HepG2 (cell line): ENCODE measurements at regions not wholly inside any gene's neighbourhood (a gene's known extent, or its start where the extent isn't known, plus 50 kb on each side); places are given as distances from the start of the nearest gene placed in this dataset.

Experiments used
- ATAC-seq: fragments of 200-7000 bp; cut with Tn5 transposase; 3 replicates; pipeline ENCODE4 v1.9.1; 2020; ENCODE audit warnings: mild to moderate bottlenecking, moderate library complexity
- BruUV-seq: library from RNA; stranded (reverse); fragments of 400-500 nt; replicated peaks from 2 replicates; lab custom pipeline; 2021; lab: Mats Ljungman, UMichigan
- CTCF ChIA-PET: fragments of 300-600 bp; formaldehyde crosslinking; extraction: SDS; loops from one replicate; lab custom pipeline; 2021; ENCODE audit warnings: low total read pairs, inconsistent platforms, low intra/inter-chr PET ratio; lab: Yijun Ruan, JAX
- POLR2A ChIA-PET: fragments of 350-600 bp; sonication (Branson Sonifier 250); formaldehyde crosslinking; loops from one replicate; lab custom pipeline; 2020; ENCODE audit warnings: antibody characterized with exemption, inconsistent platforms; lab: Yijun Ruan, JAX
- DNase-seq: peaks from one replicate; pipeline ENCODE4 v3.0.0-alpha.2; 2015; ENCODE audit warnings: low spot score
- FAIRE-seq: peaks from 3 replicates; lab custom pipeline; 2011; peaks lifted over from hg19 to GRCh38; lab: Jason Lieb, UNC
- H2AFZ ChIP-seq: one replicate; pipeline ENCODE4 v1.6.1; 2011; ENCODE audit warnings: low read length, inconsistent platforms
- H3K27ac ChIP-seq: fragments of 300-600 bp; 3 replicates; pipeline ENCODE4 v1.8.0; 2011; ENCODE audit warnings: mixed run types, mild to moderate bottlenecking, mixed read lengths, low read length, inconsistent platforms; ENCODE audit not compliant: insufficient read depth; ENCODE audit errors: extremely low read length
- H3K27me3 ChIP-seq, 2 experiments: fragments of 200-600 bp in 1 of 2; 2 replicates in 1 of 2; 3 replicates in 1 of 2; pipeline versions ENCODE4 v1.6.0 to v1.8.0; 2011; ENCODE audit warnings: low read length in 2 of 2, mild to moderate bottlenecking in 2 of 2, moderate library complexity in 2 of 2, inconsistent platforms in 1 of 2; ENCODE audit not compliant: insufficient read depth in 2 of 2, control insufficient read depth in 1 of 2
- H3K36me3 ChIP-seq, 2 experiments: fragments of 200-600 bp in 1 of 2; replicated peaks in 1 of 2; 2 replicates in 1 of 2; 3 replicates in 1 of 2; pipeline versions ENCODE4 v1.5.1 to v1.8.0; 2011; ENCODE audit warnings: low read length in 2 of 2, inconsistent platforms in 1 of 2; ENCODE audit not compliant: insufficient read depth in 2 of 2, control insufficient read depth in 1 of 2
- H3K4me1 ChIP-seq: 2 replicates; pipeline ENCODE4 v1.5.1; 2012; ENCODE audit warnings: low read length, inconsistent platforms; ENCODE audit not compliant: insufficient read depth
- H3K4me2 ChIP-seq: 2 replicates; pipeline ENCODE4 v1.6.0; 2011; ENCODE audit warnings: low read depth, low read length, inconsistent platforms
- H3K4me3 ChIP-seq, 3 experiments: fragments of 200-600 bp in 1 of 3; sonication (generic), shearing (Covaris generic) in 1 of 3; replicated peaks in 1 of 3; 2 replicates each; pipeline ENCODE4 v1.5.1; 2011 to 2016; ENCODE audit warnings: low read length in 3 of 3, inconsistent platforms in 2 of 3, low read depth in 2 of 3, mild to moderate bottlenecking in 2 of 3, control low read depth in 1 of 3, mixed read lengths in 1 of 3; ENCODE audit not compliant: insufficient read depth in 1 of 3
- H3K79me2 ChIP-seq: one replicate; pipeline ENCODE4 v1.6.1; 2011; ENCODE audit warnings: low read length, inconsistent platforms; ENCODE audit not compliant: insufficient read depth
- H3K9ac ChIP-seq: 2 replicates; pipeline ENCODE4 v1.6.0; 2011; ENCODE audit warnings: mild to moderate bottlenecking, low read depth, low read length, inconsistent platforms; ENCODE audit not compliant: insufficient read depth
- H3K9me3 ChIP-seq: 2 replicates; pipeline ENCODE4 v1.5.1; 2012; ENCODE audit warnings: mild to moderate bottlenecking, low read length
- H4K20me1 ChIP-seq: 2 replicates; pipeline ENCODE4 v1.6.0; 2011; ENCODE audit warnings: inconsistent platforms, mild to moderate bottlenecking, low read length, moderate library complexity; ENCODE audit not compliant: insufficient read depth
- BRD4 ChIP-seq: sonication (generic); formaldehyde crosslinking; IDR thresholded peaks from 2 replicates; pipeline ENCODE4 v1.4.0; 2020; ENCODE audit warnings: missing genetic modification reagents
- CENPT ChIP-seq: sonication (generic); formaldehyde crosslinking; IDR thresholded peaks from 2 replicates; pipeline ENCODE4 v1.8.0; 2022; ENCODE audit warnings: low read depth, mild to moderate bottlenecking, moderate library complexity, missing genetic modification reagents
- FOXP1 ChIP-seq, 2 experiments: fragments of 450-650 bp in 1 of 2; IDR thresholded peaks; 2 replicates each; pipeline ENCODE4 v1.6.1; 2017 to 2018; ENCODE audit warnings: antibody characterized with exemption in 1 of 2
- GFI1 ChIP-seq: sonication (generic); formaldehyde crosslinking; IDR thresholded peaks from 2 replicates; pipeline ENCODE4 v1.5.0; 2020; ENCODE audit warnings: missing genetic modification reagents, mild to moderate bottlenecking, borderline replicate concordance
- JDP2 ChIP-seq: sonication (generic); formaldehyde crosslinking; IDR thresholded peaks from 2 replicates; pipeline ENCODE4 v1.8.1; 2022; ENCODE audit warnings: missing genetic modification reagents, borderline replicate concordance
- MATR3 ChIP-seq: sonication (generic); formaldehyde crosslinking; IDR thresholded peaks from 2 replicates; pipeline ENCODE4 v1.4.0; 2020; ENCODE audit warnings: missing genetic modification reagents
- YEATS4 ChIP-seq: sonication (generic); formaldehyde crosslinking; IDR thresholded peaks from 2 replicates; pipeline ENCODE4 v1.4.0; 2020; ENCODE audit warnings: missing genetic modification reagents, borderline replicate concordance
- ZNF101 ChIP-seq: sonication (generic); formaldehyde crosslinking; IDR thresholded peaks from 2 replicates; pipeline ENCODE4 v1.4.0; 2020; ENCODE audit warnings: mild to moderate bottlenecking, low read depth, missing genetic modification reagents, borderline replicate concordance
- WGBS: methylation state at CpG from one replicate; pipeline ENCODE4 v1.1.6; 2017; ENCODE audit warnings: low lambda C conversion rate; 5-methylcytosine and 5-hydroxymethylcytosine counted together
- in situ Hi-C: cut with HindIII; loops from 2 replicates; pipeline ENCODE4 v1.10.0; 2017; ENCODE audit warnings: low pct_unique_long_range_greater_than_20kb; ENCODE audit not compliant: extremely low pct_ligation_motif_present
- intact Hi-C: fragments of 100-400 bp; cut with micrococcal nuclease; formaldehyde crosslinking; loops from one replicate; pipeline ENCODE4 v1.10.0; 2022; ENCODE audit not compliant: unreplicated experiment
- TF ChIP-seq, protein P1 (sequence below): sonication (generic); formaldehyde crosslinking; IDR thresholded peaks from 2 replicates; pipeline ENCODE4 v1.8.0; 2022; ENCODE audit warnings: mild to moderate bottlenecking, missing genetic modification reagents, borderline replicate concordance
- TF ChIP-seq, protein P2 (sequence below), 2 experiments: sonication (generic) in 1 of 2; formaldehyde crosslinking in 1 of 2; IDR thresholded peaks; 2 replicates each; pipeline versions ENCODE4 v1.6.1 to v1.9.0; 2014 to 2022; ENCODE audit warnings: antibody characterized with exemption in 1 of 2, borderline replicate concordance in 1 of 2, inconsistent platforms in 1 of 2, low read depth in 1 of 2, missing genetic modification reagents in 1 of 2
- TF ChIP-seq, protein P3 (sequence below): sonication (generic); formaldehyde crosslinking; IDR thresholded peaks from 2 replicates; pipeline ENCODE4 v1.4.0; 2020; ENCODE audit warnings: low read depth, mild to moderate bottlenecking, missing genetic modification reagents
- TF ChIP-seq, protein P4 (sequence below): conservative IDR thresholded peaks from 2 replicates; pipeline ENCODE4 v1.6.1; 2018; ENCODE audit warnings: missing genetic modification reagents

DNA sequence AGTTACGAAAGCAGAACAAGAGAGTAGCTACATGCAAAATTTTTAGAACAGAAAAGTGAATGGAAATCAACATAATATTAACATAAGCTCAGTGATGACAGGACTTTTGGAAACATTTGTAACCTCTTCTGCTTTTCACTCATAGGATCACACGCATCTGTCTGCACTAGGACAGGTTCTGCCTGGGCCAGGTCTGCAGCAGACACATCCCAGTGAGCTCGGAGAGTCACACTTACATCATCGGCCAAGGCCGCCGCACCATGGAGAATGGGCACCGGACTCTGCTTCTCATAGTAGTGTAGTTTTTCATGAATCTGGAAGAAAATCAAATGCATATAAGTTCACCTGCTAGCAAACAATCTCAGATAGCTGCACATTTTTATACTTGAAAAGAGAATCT lies 150.9 kb upstream of the ODAD2 start:
- no peak for FAIRE-seq
- intact Hi-C loops (no loop called here), in situ Hi-C loops (no loop called here)
- H3K79me2 ChIP-seq: no peaks in the 10 kb centered on the region
- TF ChIP-seq JDP2 (no peak), FOXP1 (IDR thresholded peaks at IDR 0.05) (no peak), FOXP1 (CRISPR knock-in tag; IDR thresholded peaks at IDR 0.05) (no peak), GFI1 (CRISPR knock-in tag) (no peak), CENPT (CRISPR knock-in tag) (no peak), YEATS4 (CRISPR knock-in tag) (no peak), ZNF101 (no peak), BRD4 (CRISPR knock-in tag) (no peak), MATR3 (CRISPR knock-in tag) (no peak)
- TF ChIP-seq, protein P1, sequence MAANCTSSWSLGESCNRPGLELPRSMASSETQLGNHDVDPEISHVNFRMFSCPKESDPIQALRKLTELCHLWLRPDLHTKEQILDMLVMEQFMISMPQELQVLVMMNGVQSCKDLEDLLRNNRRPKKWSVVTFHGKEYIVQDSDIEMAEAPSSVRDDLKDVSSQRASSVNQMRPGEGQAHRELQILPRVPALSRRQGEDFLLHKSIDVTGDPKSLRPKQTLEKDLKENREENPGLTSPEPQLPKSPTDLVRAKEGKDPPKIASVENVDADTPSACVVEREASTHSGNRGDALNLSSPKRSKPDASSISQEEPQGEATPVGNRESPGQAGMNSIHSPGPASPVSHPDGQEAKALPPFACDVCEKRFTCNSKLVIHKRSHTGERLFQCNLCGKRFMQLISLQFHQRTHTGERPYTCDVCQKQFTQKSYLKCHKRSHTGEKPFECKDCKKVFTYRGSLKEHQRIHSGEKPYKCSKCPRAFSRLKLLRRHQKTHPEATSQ (CRISPR knock-in tag): no peak
- TF ChIP-seq, protein P2, sequence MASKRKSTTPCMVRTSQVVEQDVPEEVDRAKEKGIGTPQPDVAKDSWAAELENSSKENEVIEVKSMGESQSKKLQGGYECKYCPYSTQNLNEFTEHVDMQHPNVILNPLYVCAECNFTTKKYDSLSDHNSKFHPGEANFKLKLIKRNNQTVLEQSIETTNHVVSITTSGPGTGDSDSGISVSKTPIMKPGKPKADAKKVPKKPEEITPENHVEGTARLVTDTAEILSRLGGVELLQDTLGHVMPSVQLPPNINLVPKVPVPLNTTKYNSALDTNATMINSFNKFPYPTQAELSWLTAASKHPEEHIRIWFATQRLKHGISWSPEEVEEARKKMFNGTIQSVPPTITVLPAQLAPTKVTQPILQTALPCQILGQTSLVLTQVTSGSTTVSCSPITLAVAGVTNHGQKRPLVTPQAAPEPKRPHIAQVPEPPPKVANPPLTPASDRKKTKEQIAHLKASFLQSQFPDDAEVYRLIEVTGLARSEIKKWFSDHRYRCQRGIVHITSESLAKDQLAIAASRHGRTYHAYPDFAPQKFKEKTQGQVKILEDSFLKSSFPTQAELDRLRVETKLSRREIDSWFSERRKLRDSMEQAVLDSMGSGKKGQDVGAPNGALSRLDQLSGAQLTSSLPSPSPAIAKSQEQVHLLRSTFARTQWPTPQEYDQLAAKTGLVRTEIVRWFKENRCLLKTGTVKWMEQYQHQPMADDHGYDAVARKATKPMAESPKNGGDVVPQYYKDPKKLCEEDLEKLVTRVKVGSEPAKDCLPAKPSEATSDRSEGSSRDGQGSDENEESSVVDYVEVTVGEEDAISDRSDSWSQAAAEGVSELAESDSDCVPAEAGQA (IDR thresholded peaks at IDR 0.05; ENCODE audit: low read depth): no peak
- TF ChIP-seq, protein P2 (CRISPR knock-in tag; IDR thresholded peaks at IDR 0.05; ENCODE audit: borderline replicate concordance): no peak
- TF ChIP-seq, protein P3, sequence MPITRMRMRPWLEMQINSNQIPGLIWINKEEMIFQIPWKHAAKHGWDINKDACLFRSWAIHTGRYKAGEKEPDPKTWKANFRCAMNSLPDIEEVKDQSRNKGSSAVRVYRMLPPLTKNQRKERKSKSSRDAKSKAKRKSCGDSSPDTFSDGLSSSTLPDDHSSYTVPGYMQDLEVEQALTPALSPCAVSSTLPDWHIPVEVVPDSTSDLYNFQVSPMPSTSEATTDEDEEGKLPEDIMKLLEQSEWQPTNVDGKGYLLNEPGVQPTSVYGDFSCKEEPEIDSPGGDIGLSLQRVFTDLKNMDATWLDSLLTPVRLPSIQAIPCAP: no peak
- TF ChIP-seq, protein P4, sequence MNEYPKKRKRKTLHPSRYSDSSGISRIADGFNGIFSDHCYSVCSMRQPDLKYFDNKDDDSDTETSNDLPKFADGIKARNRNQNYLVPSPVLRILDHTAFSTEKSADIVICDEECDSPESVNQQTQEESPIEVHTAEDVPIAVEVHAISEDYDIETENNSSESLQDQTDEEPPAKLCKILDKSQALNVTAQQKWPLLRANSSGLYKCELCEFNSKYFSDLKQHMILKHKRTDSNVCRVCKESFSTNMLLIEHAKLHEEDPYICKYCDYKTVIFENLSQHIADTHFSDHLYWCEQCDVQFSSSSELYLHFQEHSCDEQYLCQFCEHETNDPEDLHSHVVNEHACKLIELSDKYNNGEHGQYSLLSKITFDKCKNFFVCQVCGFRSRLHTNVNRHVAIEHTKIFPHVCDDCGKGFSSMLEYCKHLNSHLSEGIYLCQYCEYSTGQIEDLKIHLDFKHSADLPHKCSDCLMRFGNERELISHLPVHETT (CRISPR knock-in tag): no peak
- H3K36me3 ChIP-seq: no peaks in the 10 kb centered on the region; a peak in 1 of 5 replicates
- no peak overlapping the region for H3K4me2 ChIP-seq
- no peak for DNase-seq
- no TSS peak for BruUV-seq
- H3K4me1 ChIP-seq: no peaks in the 10 kb centered on the region
- ChIA-PET CTCF (no interaction called here), POLR2A (no interaction called here)
- no peaks in the 10 kb centered on the region for H3K27me3 ChIP-seq
- no peak overlapping the region for H3K9ac ChIP-seq
- H3K27ac ChIP-seq: no peak overlapping the region
- no peaks in the 10 kb centered on the region for H3K9me3 ChIP-seq
- H2AFZ ChIP-seq: no peak overlapping the region
- over 99% methylated on average over 7 of the region's 7 CpGs for WGBS
- no peak overlapping the region for H3K4me3 ChIP-seq
- no peak for ATAC-seq
- H4K20me1 ChIP-seq: no peaks in the 10 kb centered on the region
